GM18861 (cell line): ENCODE measurements at regions not wholly inside any gene's neighbourhood (a gene's known extent, or its start where the extent isn't known, plus 50 kb on each side); places are given as distances from the start of the nearest gene placed in this dataset.

Experiments
- ATAC-seq: cut with Tn5 transposase; IDR thresholded peaks from one replicate; pipeline ENCODE4 v1.9.1; 2021; ENCODE audit not compliant: unreplicated experiment

GRCh38 chr4:123025398-123025797 is 103.0 kb upstream of the NUDT6 start:
- no peak for ATAC-seq

GRCh38 chr4:123026015-123026414 is 103.6 kb upstream of the NUDT6 start:
- ATAC-seq = peak; percentile 53

GRCh38 chr4:123031664-123032063 is 109.3 kb upstream of the NUDT6 start:
- ATAC-seq = no peak

- no peak for ATAC-seq
Observed at GRCh38 chr4:123034023-123034422, 111.6 kb upstream of the NUDT6 start.

GRCh38 chr4:123035239-123035638 is 112.8 kb upstream of the NUDT6 start:
- ATAC-seq = no peak

GRCh38 chr4:123037804-123038203 is 115.4 kb upstream of the NUDT6 start:
- ATAC-seq = no peak

- ATAC-seq = no peak
Observed at GRCh38 chr4:123042095-123042494, 119.7 kb upstream of the NUDT6 start.

- no peak for ATAC-seq
Observed at GRCh38 chr4:123043013-123043412, 120.6 kb upstream of the NUDT6 start.

- ATAC-seq = no peak
Observed at GRCh38 chr4:123043793-123044425, 121.5 kb upstream of the NUDT6 start.

GRCh38 chr4:123046096-123046495 is 123.7 kb upstream of the NUDT6 start:
- no peak for ATAC-seq

GRCh38 chr4:123050018-123050417 is 127.6 kb upstream of the NUDT6 start:
- no peak for ATAC-seq

GRCh38 chr4:123052007-123052406 is 129.6 kb upstream of the NUDT6 start:
- ATAC-seq = no peak

- ATAC-seq = no peak
Observed at GRCh38 chr4:123055943-123056342, 133.5 kb upstream of the NUDT6 start.

- ATAC-seq = no peak
Observed at GRCh38 chr4:123060039-123060770, 137.8 kb upstream of the NUDT6 start.

GRCh38 chr4:123064390-123064789 is 142.0 kb upstream of the NUDT6 start:
- no peak for ATAC-seq

GRCh38 chr4:123068081-123068480 is 145.7 kb upstream of the NUDT6 start:
- no peak for ATAC-seq

- ATAC-seq = no peak
Observed at GRCh38 chr4:123072060-123072459, 149.7 kb upstream of the NUDT6 start.

- ATAC-seq = peak; percentile 66
Observed at GRCh38 chr4:123073650-123074049, 151.3 kb upstream of the NUDT6 start.

GRCh38 chr4:123077330-123077729 is 154.9 kb upstream of the NUDT6 start:
- ATAC-seq = no peak

- no peak for ATAC-seq
Observed at GRCh38 chr4:123081971-123082370, 159.6 kb upstream of the NUDT6 start.

GRCh38 chr4:123083646-123084045 is 161.2 kb upstream of the NUDT6 start:
- no peak for ATAC-seq

GRCh38 chr4:123088501-123088900 is 166.1 kb upstream of the NUDT6 start:
- ATAC-seq = no peak

- no peak for ATAC-seq
Observed at GRCh38 chr4:123090886-123091285, 168.5 kb upstream of the NUDT6 start.
